Gastroesophageal sphincter (tissue), 3 donors: ENCODE measurements at regions not wholly inside any gene's neighbourhood (a gene's known extent, or its start where the extent isn't known, plus 50 kb on each side); places are given as distances from the start of the nearest gene placed in this dataset.

Source experiments
- POLR2A ChIP-seq, 2 donors: fragments of 450-650 bp; IDR thresholded peaks; one replicate each; pipeline ENCODE4 v1.6.1; 2017; ENCODE audit warnings: antibody characterized with exemption in 2 of 2, mild to moderate bottlenecking in 2 of 2, moderate library complexity in 1 of 2
- POLR2AphosphoS5 ChIP-seq: sonication (generic); formaldehyde crosslinking; IDR thresholded peaks from one replicate; pipeline ENCODE4 v1.6.1; 2017; ENCODE audit warnings: antibody characterized with exemption
- TF ChIP-seq, protein P1 (sequence below), 4 experiments: fragments of 200-600 bp in 2 of 4; fragments of 450-650 bp in 2 of 4; sonication (generic) in 1 of 4; IDR thresholded peaks; one replicate each; pipeline ENCODE4 v1.5.1; 2017 to 2019; ENCODE audit warnings: antibody characterized with exemption in 4 of 4, mild to moderate bottlenecking in 2 of 4, moderate library complexity in 2 of 4

DNA sequence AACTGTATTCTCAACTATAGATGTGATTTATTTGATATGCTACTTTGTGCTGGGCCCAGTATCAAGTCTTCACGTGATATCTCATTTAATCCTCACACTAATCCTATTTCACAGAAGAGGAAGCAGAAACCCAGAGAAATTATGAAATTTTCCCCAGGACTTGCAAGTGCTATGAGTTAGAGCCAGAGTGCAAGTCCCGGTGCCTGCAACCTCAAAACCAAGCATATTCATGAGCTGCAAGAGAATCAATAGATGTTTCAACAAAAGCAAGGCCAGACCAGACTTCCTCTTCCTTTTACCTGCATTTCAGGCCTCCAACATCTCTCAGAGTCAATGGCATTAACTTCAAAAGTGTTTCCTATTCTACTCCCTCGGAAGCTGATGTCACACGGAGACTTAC is 92.2 kb upstream of the GATB start:
- TF ChIP-seq, protein P1, sequence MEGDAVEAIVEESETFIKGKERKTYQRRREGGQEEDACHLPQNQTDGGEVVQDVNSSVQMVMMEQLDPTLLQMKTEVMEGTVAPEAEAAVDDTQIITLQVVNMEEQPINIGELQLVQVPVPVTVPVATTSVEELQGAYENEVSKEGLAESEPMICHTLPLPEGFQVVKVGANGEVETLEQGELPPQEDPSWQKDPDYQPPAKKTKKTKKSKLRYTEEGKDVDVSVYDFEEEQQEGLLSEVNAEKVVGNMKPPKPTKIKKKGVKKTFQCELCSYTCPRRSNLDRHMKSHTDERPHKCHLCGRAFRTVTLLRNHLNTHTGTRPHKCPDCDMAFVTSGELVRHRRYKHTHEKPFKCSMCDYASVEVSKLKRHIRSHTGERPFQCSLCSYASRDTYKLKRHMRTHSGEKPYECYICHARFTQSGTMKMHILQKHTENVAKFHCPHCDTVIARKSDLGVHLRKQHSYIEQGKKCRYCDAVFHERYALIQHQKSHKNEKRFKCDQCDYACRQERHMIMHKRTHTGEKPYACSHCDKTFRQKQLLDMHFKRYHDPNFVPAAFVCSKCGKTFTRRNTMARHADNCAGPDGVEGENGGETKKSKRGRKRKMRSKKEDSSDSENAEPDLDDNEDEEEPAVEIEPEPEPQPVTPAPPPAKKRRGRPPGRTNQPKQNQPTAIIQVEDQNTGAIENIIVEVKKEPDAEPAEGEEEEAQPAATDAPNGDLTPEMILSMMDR (IDR thresholded peaks at IDR 0.05) = no peak
- TF ChIP-seq POLR2AphosphoS5 = no peak
- no peak for TF ChIP-seq POLR2A (IDR thresholded peaks at IDR 0.05)
